ENCODE measurements at regions not wholly inside any gene's neighbourhood (a gene's known extent, or its start where the extent isn't known, plus 50 kb on each side); places are given as distances from the start of the nearest gene placed in this dataset.
"Not testable (repeated sequence)": the region's sequence is repeated elsewhere in the genome, so short reads cannot be mapped to it uniquely, and the experiment has no call there.

- Histone ChIP-seq H3K36me3 (no peaks in the 10 kb centered on the region), H3K27ac (no peak overlapping the region), H3K4me3 (no peak overlapping the region), H3K27me3 (no peaks in the 10 kb centered on the region), H3K9me3 (no peaks in the 10 kb centered on the region), H3K4me1 (no peaks in the 10 kb centered on the region)
- intact Hi-C loops (cut with DNase I), result no loop called here
- TF ChIP-seq POLR2AphosphoS5 (IDR thresholded peaks at IDR 0.05; ENCODE audit: insufficient read depth in 1 of 2, low read depth in 1 of 2) (no peak), POLR2A (IDR thresholded peaks at IDR 0.05) (no peak), CTCF (IDR thresholded peaks at IDR 0.05) (no peak)
- no peak for DNase-seq (ENCODE audit: extremely low spot score in 2 of 2)
Measured at GRCh38 chr4:62449538-62449937, 1249.4 kb downstream of the ADGRL3 start.

- Histone ChIP-seq H3K9me3 (no peaks in the 10 kb centered on the region), H3K27ac (no peak overlapping the region), H3K4me3 (no peak overlapping the region), H3K36me3 (no peaks in the 10 kb centered on the region), H3K4me1 (no peaks in the 10 kb centered on the region), H3K27me3 (no peaks in the 10 kb centered on the region)
- DNase-seq (ENCODE audit: extremely low spot score in 2 of 2), result no peak
- intact Hi-C loops (cut with DNase I), result no loop called here
- TF ChIP-seq CTCF (IDR thresholded peaks at IDR 0.05), result no peak
- no peak for TF ChIP-seq POLR2AphosphoS5 (IDR thresholded peaks at IDR 0.05; ENCODE audit: insufficient read depth in 1 of 2, low read depth in 1 of 2)
- no peak for TF ChIP-seq POLR2A (IDR thresholded peaks at IDR 0.05)
Measured at GRCh38 chr4:62448911-62449310, 1248.8 kb downstream of the ADGRL3 start.

DNA sequence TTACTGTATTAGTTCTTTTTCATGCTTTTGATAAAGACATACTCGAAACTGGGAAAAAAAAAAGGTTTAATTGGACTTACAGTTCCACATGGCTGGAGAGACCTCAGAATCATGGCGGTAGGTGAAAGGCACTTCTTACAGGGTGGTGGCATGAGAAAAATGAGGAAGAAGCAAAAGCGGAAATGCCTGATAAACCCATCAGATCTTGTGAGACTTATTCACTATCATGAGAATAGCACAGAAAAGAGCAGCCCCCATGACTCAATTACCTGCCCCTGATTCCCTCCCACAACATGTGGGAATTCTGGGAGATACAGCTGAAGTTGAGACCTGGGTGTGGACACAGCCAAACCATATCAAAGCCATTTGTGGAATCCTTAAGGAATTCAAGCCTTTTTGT, 1238.9 kb downstream of the ADGRL3 start:
- Histone ChIP-seq H3K27me3 (no peaks in the 10 kb centered on the region), H3K4me3 (no peak overlapping the region), H3K9me3 (no peaks in the 10 kb centered on the region), H3K4me1 (no peaks in the 10 kb centered on the region), H3K36me3 (no peaks in the 10 kb centered on the region), H3K27ac (no peak overlapping the region)
- intact Hi-C loops (cut with DNase I), result no loop called here
- no peak for DNase-seq (ENCODE audit: extremely low spot score in 2 of 2)
- TF ChIP-seq CTCF (IDR thresholded peaks at IDR 0.05) (no peak), POLR2A (IDR thresholded peaks at IDR 0.05) (no peak), POLR2AphosphoS5 (IDR thresholded peaks at IDR 0.05; ENCODE audit: insufficient read depth in 1 of 2, low read depth in 1 of 2) (no peak)

- Histone ChIP-seq H3K36me3 (no peaks in the 10 kb centered on the region), H3K27ac (no peak overlapping the region), H3K4me1 (no peaks in the 10 kb centered on the region), H3K27me3 (no peaks in the 10 kb centered on the region), H3K9me3 (no peaks in the 10 kb centered on the region), H3K4me3 (no peak overlapping the region)
- no peak for TF ChIP-seq CTCF (IDR thresholded peaks at IDR 0.05)
- no peak for TF ChIP-seq POLR2AphosphoS5 (IDR thresholded peaks at IDR 0.05; ENCODE audit: insufficient read depth in 1 of 2, low read depth in 1 of 2)
- no peak for TF ChIP-seq POLR2A (IDR thresholded peaks at IDR 0.05)
- no peak for DNase-seq (ENCODE audit: extremely low spot score in 2 of 2)
- intact Hi-C loops (cut with DNase I), result no loop called here
Measured at GRCh38 chr4:62434921-62435320, 1234.8 kb downstream of the ADGRL3 start.

DNA sequence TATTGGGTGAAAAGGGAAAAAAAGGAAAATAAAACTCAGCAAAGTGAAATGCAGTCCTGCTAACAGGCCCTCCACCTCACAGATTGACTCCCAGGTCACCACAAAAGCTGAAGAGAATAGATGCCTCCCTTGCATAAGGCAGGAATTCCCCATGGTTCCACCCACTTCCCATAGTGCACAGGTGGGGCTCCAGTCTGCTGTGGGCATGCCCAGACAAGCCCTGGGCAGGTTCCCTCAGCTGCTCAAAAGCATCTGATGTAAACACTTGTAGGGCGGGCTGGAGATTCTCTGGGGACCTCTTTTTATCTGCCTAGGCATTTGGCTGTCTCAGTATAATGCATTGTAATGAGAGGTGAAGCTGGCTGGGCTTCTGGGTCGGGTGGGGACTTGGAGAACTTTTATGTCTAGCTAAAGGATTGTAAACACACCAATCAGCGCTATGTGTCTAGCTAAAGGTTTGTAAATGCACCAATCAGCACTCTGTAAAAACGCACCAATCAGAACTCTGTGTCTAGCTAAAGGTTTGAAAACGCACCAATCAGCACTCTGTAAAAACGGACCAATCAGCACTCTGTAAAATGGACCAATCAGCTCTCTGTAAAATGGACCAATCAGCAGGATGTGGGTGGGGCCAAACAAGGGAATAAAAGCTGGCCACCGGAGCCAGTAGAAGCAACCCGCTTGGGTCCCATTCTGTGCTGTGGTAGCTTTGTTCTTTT, 1231.5 kb downstream of the ADGRL3 start:
- H3K9me3 ChIP-seq; H3K36me3 ChIP-seq; H3K27ac ChIP-seq; H3K4me1 ChIP-seq; H3K4me3 ChIP-seq; DNase-seq (ENCODE audit: extremely low spot score in 2 of 2); intact Hi-C loops (cut with DNase I); H3K27me3 ChIP-seq: not testable (repeated sequence)
